Occipital lobe (tissue), 1 donor: ENCODE measurements at regions not wholly inside any gene's neighbourhood (a gene's known extent, or its start where the extent isn't known, plus 50 kb on each side); places are given as distances from the start of the nearest gene placed in this dataset.

ENCODE experiments used
- DNase-seq: peaks from one replicate; lab custom pipeline; 2025; lab: John Stamatoyannopoulos, UW

DNA sequence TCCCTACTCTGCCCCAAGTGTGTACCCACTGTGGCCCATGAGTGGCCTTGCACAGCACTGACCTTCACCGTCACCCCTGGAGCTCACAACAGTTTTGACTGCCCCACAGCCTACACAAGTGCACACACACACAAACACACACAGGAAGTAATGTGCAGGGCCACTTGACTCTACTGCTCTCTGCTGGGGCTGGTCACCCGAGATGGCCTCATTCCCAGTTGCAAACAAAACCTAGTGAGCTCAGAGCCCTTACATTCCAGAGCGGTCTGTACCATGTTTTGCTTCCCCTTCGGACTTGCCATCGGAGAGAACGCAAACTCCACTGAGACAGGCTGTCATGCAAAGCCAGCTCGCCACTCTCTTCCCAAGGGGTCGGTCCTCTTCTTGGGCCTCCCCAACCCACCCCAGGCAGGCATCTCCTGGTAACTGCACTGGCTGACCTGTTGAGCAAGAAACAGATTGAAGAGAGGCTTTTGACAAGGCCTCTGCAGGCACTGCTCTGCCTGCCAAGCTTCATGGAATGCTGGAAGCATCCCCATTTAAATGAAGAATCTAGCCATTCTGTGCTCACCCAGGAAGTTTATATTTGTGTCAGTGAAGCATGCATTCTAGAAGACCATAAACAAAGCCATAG, 232.0 kb upstream of the IGF1R start:
- no peak for DNase-seq

- DNase-seq: no peak
These were observed 231.0 kb upstream of the IGF1R start for GRCh38 chr15:98417346-98417745.

DNA sequence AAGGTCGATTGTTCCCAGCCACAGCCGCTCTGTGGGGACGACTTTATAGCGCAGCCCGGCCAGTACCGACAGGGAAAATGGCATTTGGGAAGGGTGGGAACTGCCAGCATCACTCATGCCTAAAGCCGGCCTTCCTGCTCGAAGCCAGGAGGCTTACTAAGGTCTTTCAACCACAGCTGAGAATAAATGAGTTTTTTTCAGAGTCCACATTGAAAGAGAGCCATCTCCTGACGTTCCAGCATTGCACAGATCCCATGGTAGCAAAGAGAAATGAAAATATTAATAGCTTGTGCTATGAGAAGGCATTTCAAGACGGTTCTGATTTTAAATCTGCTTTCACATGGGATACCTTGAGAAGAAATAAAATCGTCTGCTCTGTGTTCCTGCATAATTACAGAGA, 230.2 kb upstream of the IGF1R start:
- no peak for DNase-seq

GRCh38 chr15:98419173-98419780, 229.1 kb upstream of the IGF1R start:
- DNase-seq: no peak

DNA sequence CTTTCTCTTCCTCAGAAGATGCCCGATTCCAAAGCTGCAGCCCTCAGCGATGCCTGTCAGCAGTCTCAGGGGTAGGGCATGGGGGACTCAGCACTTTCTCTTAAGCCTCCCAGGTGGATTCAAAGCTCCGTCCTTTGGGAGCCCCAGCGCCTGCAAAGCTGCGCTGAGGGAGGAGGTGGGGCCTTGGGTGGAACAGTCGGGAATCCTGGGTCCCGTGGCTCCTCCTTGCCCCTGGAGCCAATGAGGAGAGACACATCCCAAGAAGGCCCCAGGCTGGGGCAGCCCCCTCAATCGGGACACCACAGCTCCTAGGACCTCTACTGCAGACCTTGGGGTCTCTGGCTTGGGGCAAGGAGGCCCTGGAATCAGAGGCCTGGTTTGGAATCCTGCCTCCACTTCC, 227.5 kb upstream of the IGF1R start:
- no peak for DNase-seq

DNA sequence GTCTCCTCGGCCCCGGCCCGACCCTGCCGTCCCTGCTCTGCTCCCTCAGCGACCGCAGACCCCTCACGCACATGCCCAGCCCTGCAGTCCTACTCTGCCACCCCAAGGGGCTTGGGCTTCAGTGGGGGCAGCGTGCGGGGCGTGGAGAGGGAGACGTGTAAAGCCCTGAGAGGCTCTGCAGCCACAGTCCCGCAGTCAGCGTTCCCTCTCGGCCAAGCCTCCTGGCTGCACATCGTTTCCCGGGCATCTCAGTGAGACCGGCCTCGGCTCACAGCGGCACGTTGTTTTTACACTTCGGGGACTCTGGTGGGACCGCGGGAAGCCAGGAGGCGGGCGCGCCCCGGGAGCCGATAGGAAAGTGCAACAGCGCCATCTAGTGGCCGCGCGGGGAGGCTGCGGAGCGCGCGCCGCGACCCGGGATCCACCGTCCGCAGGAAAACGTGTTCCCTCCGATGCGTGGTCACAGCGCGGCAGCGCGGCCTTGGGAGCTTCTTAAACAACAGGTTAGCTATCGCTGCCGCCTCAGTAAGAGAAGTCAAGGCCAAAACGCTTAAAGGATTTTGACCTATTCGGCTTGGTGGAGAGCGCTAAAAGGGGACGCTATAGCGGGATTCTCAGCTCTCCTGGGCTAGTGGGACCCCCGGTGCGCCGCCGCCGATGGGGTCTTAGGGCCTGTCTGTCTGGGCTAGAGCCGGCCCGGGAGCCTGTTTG, 226.8 kb upstream of the IGF1R start:
- DNase-seq: peak; percentile 41

- no peak for DNase-seq
These were observed 226.2 kb upstream of the IGF1R start for GRCh38 chr15:98422130-98422478.

DNA sequence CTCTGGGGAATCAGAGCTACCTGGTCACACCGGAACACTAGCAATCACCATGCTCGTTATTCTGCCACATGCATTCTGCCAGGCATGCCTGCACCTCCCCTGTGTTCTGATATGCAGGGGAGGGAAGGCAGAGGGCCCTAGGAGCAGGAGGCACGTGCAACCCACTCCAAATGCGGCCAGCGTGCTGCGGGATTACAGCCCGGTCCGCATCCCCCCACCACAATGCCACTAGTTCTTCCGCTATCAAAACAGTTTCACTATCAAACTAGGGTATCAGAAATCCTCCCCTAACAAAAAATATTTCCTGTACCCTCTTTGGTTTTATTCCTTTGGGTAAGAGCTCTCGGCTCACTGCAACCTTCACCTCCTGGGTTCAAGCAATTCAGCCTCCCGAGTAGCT, 223.2 kb upstream of the IGF1R start:
- no peak for DNase-seq

GRCh38 chr15:98427321-98427720, 221.0 kb upstream of the IGF1R start:
- DNase-seq: no peak

DNA sequence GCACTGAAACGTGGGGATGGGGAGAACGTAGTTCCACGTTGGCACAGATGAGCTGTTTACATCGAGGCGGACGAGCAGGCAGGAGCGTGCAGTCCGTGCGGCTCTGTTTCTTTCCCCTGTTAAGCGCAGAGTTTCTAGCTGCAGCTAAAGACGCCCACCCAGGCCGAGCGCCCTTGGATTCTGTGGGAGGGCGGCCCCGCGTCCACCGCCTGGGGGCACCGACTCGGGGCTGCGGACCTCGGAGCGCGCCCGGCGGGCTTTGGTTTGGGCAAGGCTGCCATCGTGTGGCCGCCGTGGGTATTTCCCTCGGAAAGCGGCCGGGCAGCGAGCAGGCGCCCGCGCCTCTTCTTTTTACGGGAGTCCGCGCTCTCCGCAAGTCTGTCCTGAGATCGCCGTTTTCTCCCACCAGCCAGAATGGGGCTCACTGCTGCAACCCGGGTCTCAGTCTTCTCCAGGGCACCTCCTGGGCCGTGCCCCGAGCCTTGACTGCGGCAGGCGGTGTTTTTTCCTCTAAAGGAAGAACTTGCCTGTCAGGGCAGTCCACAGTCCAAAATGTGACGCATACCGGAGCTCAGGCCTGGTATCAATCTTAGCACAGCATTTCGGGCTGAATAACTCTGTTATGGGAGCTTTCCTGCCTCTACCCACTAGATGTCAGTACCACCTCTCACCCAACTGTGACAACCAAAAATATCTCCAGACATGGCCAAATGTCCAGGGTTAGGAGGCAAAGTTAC, 219.9 kb upstream of the IGF1R start:
- peak; percentile 45 for DNase-seq

DNA sequence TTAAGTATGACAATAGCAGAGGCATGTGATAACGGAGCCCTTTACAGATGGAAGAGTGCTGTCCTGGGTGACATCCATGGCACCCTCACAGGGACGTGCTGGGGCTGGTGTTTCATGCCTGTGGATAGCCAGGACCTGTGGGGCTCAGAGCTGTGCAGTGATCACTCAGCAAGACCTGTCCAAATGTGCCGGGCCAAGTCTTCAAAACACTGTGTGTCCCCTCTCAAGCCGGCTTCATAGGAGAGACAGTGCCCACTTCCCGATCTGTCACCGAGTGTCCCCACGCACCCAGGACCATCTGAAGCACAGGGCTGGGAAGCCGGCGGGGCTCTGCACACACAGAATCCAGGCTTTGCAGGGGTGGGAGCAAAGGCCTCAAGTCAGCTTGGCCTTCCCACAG, 217.2 kb upstream of the IGF1R start:
- DNase-seq: no peak

DNA sequence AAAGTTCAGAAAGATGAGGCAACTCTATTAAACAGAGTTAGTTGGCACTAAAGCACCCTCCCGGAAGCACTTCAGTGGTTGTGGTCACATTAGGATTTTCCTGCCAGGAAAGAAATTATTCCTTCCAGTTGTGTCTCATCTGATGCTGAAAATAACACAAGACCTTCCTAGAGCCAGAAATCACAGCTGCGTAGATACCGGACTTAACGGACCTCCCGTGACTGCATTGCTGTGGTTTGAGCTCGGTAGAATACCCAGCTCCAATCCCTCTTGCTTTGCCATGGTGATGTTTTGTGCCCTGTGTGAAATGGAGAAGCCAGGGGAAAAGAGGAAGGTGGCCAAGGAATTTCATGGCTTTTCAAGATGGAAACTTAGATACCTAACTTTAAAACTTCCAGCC, 215.0 kb upstream of the IGF1R start:
- DNase-seq: no peak

GRCh38 chr15:98433856-98434255, 214.5 kb upstream of the IGF1R start:
- no peak for DNase-seq

GRCh38 chr15:98437752-98438151, 210.6 kb upstream of the IGF1R start:
- no peak for DNase-seq

DNA sequence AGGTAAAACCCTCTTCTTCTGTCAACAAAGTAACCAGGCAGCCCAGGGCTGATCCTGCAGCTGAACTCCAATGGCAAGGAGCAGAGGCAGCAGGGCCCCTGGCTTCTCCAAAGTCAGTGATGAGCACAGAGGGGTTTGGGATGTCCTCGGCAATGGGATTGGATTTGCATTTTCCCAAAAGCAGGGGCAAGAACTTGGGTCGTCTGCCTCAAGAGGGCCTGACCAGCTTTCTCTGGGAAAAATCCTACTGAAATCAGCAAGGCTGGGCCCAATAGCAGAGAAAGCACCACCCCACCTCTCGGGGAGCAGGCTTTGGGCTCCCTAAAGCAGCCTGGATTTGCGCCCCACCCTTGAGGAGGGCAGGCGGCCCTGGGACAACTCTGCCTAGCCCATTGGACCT, 210.0 kb upstream of the IGF1R start:
- no peak for DNase-seq

GRCh38 chr15:98438907-98439306, 209.4 kb upstream of the IGF1R start:
- DNase-seq: no peak

DNA sequence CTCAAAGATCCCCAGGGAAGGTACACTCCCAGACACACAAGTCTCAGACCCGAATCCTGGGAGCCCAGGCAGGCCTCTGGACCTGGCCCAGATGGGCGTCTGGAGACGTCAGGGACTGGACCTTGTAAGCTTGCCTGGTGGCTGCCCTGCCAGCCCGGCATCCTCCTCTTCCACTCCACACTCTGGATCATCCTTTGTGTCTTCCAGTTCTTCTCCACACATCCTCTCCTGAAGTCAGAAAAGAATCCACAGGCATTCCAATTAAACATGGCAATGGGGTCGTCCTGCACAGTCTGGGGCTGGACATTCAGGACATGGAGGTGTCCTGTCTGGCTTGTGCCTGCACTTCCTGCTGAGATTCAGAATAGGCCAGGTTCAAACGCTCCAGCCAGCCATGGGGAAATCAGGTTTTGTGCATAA, 208.8 kb upstream of the IGF1R start:
- no peak for DNase-seq

DNA sequence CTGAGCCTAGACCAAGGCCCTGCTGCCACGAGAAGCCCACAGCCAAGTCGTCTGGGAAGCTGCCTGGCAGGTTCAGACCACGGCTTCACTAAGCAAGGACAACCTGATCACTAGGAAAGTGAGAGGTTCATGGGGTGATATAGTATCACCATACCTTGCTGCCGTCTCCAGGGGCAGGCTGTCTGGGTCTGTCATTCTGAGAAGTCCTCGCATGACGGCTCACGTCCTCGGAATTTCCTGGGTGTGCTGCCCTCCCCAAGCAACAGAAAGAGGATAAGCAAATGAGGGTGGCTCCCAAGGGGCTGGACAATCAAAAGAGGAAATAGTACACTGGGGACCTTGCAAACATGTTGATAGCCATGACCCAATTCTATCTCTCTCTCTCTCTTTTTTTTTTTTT, 207.4 kb upstream of the IGF1R start:
- DNase-seq: no peak

DNA sequence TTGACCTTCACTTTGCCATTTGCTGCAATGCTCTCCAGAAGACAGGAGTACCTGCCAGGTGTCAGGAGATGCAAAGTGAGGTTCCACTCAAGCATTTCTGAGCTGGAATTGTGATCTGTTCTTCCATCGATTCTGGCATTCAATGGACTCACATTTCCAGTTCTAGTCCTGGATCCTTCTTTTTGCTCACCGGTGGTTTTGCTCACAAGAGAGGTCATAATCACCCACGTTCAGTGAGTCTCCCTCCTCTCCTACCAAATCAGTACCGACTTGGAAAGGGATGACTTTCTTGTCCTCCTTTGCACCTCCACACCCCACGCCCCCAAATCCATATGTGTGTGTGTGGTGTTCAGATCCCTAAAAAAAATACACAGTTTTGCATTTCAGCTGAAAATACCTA, 206.7 kb upstream of the IGF1R start:
- no peak for DNase-seq

- no peak for DNase-seq
These were observed 205.9 kb upstream of the IGF1R start for GRCh38 chr15:98442379-98442833.

- DNase-seq: no peak
These were observed 205.4 kb upstream of the IGF1R start for GRCh38 chr15:98442901-98443300.

DNA sequence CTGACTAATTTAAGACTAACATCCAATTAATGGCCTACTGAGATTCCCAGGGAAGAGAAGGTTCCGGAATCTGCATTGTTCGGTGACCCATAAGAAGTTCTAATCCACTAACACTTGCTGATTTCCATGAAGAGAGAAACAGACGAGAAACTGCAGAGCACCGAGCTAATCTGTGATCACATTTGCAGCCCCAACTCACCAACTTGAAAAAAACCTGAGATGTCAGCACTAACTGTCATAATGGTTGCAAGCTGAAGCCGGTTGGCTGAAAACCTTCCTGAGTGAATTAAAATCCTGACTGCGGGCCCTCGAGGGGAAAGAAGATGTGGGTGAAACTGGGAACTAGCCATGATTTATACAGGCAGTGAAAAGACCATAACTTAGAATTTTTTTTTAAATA, 204.8 kb upstream of the IGF1R start:
- no peak for DNase-seq
